HG02885 (cell line): ENCODE measurements at regions not wholly inside any gene's neighbourhood (a gene's known extent, or its start where the extent isn't known, plus 50 kb on each side); places are given as distances from the start of the nearest gene placed in this dataset.

Source experiments
- ATAC-seq: cut with Tn5 transposase; IDR thresholded peaks from one replicate; pipeline ENCODE4 v1.9.1; 2021; ENCODE audit warnings: mild to moderate bottlenecking; ENCODE audit not compliant: unreplicated experiment, poor library complexity

DNA sequence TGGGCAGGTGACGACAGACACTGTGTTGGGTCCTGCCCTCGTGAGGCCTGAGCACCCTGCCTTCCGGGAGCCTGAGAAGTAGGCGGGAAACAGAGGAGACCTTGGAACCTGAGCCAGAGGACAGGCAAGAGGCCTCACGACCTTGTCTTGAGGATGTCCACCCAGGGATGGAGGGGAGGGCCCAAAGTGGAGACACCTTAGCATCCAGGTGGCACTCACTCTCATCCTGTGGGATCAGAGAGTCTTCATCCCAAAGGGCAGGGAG is 347.2 kb downstream of the NPHP4 start:
- ATAC-seq: no peak

DNA sequence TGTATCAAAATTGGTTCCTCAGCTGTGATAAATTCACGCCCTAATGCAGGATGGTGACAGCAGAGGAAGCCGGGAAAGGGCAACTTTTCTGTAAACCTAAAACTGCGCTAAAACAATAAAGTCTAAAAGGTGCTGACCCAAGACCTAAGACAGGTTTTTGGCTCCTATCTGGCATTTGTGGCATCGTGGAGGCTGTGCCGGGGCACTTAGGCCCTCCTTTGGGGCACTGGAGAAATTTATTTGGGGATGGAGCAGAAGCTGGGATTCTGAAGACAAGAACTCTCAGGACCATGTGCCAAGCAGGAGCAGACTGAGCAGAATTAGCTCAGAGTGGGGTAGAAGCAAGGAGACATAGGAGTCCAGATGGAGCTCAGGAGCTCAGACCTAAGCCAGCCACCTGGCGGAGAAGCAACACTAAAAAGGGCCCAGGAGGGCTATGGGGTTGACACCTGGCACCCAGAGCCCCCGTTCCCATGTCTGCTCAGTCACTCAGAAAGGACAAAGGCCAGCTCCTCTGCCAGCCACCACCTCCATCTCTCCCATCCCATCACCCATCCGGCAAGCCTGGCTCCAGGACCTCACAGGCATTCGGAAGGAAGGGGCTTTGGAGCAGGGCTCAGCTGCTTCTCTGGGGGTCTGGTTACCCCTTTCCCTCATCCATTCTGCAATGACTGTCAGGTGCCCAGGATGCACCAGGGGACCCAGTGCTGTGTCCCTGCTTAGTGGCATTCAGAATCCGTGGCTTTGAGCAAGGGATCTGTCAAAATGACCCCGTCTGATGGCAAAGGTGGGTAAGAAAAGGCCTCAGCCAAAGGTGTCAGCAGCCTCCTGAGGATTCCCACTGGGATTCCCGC is 347.7 kb downstream of the NPHP4 start:
- ATAC-seq: no peak

DNA sequence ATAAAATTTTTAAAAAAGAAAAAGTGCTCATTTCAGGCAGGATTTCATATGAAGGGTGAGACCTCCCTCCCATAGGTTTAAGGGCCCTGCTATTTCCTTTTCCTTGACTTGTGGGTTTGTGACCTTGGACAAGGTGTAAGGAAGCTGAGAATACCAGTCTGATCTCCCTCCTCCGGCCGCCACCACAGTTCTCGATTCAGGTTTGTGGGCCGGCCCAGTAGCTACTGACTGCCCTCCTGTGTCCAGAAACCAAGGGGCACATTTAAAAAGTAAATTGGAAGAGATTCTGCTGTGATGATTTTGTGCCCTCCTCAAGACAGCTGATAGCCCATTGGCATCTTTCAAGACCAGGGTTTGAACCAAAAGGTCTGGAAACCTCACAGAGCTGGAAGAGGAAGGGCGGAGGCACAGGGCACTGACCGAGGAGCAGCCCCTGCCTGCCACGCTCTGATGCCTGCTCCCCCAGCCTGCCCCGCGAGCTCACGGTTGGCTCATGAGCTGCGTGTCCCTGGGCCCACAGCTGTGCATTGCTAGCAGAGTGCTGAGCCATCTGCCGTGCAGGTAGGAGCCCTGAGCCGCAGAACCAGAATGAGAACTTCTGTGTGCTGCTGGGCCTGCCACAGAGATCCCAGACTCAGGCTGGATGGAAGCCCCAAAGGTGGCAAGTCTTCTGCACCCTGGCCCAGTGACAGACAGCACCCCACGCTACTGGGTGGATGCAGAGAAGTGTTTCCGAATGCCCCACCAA is 348.7 kb downstream of the NPHP4 start:
- ATAC-seq: no peak

DNA sequence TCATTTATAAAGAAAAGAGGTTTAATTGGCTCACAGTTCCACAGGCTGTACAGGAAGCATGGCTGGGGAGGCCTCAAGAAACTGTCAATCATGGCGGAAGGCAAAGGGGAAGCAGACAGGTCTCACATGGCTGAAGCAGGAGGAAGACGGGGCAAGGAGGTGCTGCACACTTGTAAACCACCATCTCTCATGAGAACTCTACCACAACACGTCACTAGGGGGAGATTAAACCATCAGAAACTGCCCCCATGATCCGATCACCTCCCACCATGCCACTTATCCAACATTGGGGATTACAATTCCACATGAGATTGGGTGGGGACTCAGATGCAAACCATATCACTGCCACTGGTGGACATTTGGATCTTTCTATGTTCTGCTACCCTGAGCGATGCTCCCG is 351.4 kb downstream of the NPHP4 start:
- ATAC-seq: no peak

DNA sequence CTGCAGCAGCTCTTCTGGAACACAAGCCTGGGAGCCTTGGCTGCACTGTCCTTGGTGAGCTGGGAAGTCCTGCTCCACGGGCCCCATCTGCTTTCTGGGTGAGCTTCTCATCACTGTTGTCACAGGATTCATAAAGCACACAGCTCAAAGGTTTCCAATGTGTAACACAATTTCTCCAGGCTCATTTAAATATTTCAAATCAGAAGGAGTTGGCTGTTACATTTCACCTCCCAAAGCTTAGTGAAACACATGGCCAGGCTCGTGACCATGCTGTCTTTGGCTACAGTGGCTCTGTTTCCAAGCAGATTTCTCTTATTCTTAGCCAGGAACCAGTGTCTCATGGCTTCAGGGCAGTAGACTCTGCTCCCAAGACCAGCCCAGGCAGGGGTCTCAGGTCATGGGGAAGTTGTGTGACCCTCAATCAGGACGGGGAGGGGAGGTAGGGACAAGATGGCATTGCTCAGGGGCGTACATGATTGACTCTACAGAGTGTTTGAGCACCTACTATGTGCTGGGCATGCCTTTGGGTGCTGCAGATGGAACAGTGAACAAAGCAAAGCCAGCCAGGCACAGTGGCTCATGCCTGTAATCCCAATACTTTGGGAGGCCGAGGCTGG is 353.0 kb downstream of the NPHP4 start:
- ATAC-seq: no peak

DNA sequence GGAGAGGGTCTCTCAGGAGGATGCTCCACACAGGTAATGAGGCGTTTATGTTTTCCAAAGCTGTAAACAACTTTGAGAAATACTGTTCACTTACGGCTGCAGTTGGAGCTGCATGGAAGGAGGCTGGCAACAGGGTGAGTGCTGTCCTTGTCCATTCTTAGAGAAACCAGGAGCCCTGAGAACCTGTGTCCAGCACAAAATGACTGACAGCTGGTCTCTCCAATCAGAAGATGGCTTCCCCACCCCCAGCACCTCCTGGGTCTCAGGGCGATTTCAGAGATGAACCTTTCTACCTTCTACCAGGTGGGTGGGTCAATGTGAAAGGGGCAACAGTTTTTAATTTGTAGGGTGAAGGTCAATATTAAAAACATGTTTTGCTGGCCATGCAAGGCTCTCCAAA is 353.6 kb downstream of the NPHP4 start:
- ATAC-seq: no peak

DNA sequence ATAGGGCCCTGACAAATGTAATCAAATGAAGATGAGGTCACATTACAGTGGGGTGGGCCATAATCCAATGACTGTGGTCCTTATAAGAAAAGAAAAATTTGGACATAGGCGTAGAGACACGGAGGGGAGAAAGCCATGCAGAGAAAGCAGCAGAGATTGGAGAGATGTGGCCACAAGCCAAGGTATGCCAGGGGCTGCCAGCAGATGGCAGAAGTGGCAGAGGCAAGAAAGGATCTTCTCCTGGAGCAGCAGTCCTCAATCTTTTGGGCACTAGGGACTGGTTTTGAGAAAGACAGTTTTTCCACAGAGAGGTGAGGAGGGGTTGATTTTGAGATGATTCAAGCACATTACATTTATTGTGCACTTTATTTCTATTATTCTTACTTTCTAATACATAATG is 355.1 kb downstream of the NPHP4 start:
- ATAC-seq: no peak

DNA sequence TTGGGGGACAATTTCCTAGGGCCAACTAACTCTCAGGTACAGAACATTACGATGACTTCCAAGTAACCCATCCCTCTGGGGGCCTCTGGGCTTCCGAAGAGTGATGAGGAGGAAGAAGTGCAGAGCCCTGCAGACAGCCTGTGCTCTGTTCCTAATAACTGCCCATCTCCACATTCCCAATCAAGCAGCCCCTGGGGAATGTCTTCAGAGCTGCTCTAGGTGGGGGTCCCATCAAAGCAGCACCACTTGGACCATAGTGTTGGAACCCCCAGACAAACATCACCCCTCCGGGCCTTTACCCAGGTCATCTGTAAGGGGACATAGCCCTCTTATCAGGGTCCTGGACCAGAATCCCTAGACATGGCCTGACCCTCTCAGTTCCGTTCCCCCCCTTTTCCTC is 357.3 kb downstream of the NPHP4 start:
- ATAC-seq: no peak

DNA sequence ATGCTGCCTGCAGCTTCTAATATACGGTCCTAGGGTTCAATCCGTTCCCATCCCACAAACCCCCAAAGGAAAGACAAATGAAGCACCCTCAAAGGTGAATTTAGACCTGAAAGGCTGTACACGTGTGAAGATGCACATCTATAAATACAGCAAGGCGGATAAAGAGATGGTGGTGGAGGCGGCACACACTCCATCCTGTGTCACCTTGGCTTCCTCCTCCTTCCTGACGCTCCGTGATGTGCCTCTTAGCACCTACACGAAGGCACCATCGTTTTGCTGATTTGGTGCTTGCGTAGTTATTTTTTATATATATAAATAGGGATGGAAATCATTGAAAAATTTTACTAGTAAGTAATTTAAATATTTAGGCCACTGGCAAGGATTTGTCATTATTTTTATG is 359.4 kb downstream of the NPHP4 start:
- ATAC-seq: no peak

DNA sequence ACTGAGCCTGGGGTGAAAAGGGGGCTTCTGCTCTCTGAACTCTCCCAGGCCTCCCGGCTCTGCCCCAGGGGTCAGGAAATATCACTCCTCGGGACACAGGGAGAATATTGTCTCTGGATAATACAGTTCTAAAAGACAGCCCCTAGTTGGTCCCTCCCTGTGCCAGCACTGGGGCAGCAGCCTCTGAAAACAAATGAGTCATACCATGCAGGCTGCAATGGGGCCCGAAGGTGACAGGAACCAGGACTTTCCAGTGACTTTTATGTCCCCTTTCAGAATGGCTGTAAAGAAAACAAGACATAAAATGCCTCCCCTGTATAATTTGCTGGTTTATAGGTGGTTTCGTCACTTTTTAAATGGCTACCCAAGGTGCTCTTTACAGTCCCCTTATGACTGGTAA is 360.0 kb downstream of the NPHP4 start:
- ATAC-seq: no peak

DNA sequence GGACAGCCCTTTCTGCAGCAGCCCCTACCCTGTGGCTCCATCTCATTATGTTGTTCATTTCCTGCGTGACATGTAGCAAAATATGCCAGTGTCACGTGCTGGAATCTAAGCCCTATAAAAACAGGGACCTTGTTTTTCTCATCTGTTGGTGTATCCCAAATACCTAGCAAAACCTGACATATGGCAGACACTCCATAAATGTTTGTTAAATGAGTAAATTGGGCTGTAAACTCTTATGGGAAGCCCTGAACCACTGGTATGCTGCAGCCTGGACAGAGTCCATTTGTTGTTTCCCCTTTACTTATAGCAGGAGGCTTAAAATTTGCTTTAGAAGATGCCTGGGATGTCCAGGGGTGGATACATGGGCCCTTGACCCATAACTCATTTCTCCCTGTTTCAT is 363.8 kb downstream of the NPHP4 start:
- no peak for ATAC-seq

DNA sequence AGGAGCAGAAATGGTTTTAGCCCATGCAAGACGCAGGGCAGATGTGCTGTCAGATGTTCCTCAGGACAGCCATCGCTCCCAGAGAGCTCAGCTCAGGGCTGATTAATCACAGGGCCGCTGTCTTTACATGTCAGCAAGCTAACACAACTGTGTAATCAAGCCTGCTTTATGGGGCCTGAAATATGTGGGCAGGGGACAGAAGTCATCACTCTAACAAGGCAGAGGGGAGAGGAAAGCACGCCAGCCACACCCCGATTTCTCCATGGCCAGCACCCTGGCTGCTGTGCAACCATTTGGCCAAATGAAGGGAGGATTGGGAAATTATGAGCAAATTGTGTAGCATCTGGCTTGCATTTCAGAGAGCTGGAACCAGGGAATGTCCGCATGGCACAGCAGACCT is 368.8 kb downstream of the NPHP4 start:
- no peak for ATAC-seq

DNA sequence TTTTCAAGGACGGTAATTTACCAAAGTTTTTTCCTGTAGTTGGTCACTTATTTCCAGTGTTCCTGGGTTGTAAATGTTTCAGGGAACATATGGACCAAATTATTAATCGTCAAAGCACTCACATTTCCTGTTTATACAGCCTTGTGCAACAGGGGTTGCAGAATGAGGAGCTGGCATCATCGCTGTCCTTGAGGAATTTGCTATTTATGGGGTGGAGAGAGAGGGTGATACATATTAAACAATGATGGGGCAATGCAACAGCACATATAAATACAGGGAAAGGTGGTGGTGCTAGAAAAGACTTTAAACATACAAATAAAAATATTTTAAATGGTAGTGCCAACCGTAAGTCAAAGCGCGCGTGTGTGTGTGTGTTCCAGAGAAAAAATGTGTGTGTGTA is 369.8 kb downstream of the NPHP4 start:
- no peak for ATAC-seq

DNA sequence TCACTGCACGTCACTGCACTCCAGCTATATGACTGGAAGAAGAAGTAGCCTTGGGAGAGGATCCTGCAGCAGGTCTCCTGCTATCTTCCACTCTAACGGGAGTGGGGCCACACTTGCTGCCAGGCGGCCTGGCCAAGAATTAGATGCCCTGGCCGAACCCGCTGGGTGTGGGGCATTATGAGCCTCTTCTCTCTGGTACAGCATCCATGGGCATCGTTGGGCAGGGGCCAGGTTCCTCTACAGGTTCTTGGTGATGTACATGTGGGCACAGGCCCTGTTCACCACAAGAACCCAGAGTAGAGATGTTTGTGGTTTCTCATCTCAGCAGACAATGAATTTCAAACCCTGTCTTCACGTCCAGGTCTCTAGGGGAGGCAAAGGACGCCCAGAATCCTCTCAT is 370.5 kb downstream of the NPHP4 start:
- no peak for ATAC-seq

DNA sequence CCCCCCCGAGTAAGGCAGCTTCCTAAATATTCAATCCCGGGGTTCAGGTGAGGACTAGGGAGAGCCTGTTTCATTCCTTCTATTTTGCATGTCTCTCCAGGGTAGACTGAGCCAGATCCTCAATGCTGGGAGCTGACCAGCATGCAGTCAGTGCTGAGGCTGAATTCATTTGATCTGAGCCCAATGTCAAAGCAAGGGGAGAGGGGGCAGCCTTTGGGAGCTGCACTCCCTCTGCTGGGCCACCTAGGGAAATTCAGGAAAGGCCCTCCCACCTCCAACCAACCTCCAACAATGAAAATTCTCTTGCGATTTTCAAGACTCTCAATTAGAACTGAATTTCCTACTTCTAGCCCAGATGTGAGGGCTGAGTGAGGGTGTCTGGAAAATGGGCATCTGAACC is 371.2 kb downstream of the NPHP4 start:
- ATAC-seq: no peak

DNA sequence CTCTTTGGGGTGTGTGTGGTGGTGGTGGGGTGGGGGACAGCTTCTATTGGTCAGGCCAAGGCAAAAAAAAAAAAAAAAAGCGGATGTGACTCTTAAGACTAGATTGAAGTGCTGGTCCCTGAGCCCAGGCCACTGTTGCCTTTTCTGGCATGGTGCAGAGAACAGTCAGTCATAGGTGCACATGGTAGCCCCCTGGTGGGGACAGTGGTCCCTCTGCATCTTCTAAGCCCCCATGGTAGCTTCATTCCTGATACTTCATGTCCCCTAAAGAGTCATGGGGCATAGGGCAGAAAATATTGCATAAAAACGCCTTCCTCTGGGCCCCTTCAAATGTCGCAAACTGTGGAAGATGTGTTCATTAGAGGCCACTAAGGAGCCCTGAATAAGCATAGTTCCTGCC is 371.8 kb downstream of the NPHP4 start:
- ATAC-seq: no peak

DNA sequence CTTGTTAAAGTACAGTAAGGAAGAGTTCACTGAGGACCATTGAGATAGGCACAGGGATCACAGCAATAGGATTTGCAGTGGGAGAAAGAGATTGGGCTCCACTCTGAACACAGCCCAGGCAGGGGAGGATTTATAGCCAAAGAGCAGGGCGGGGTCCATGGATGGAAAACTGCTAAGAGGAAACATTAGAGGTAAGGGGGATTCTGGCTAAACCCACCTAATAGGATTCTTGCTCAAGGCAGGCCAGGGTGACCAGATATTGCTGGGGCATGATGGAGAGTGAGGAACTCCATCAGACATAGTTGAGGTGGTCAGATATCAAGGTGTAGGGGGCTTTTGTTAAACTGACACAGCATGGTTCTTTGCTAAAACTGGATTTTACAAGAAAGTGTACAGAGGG is 372.8 kb downstream of the NPHP4 start:
- no peak for ATAC-seq

DNA sequence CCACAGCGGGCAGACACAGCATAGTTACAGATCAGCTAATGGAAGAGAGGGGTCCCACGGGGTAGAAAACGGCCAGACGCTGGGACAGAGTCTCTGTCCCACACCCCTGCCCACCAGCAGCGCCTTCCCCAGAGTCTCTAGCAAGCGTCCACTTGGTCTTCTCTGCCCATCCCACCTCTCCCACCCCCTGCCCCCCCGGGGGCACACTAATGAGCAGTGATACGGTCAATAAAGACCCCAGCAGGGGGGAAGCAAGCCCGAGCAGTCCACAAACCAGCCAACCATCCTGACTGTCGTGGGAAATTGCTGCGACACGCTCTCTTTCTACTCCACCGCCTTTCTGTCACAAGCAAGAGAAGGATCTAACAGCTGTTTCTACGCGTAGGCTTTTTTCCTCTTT is 374.7 kb downstream of the NPHP4 start:
- ATAC-seq: no peak

DNA sequence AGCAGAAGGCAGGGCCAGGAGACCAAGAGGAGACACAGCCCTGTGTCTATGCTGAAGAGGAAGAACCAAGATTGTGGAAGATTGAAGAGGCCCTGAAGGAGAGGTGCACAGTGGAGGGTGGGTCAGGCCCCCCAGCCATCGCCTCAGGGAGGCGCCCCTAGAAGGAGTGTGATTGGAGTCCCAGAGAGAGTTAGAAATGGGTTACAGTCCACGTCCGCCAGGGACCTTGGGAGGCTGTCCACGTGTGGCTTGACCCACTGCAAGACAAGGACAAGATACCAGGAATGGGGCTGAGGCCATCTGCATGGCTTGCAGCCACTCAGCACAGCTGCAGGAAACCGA is 375.1 kb downstream of the NPHP4 start:
- ATAC-seq: no peak

DNA sequence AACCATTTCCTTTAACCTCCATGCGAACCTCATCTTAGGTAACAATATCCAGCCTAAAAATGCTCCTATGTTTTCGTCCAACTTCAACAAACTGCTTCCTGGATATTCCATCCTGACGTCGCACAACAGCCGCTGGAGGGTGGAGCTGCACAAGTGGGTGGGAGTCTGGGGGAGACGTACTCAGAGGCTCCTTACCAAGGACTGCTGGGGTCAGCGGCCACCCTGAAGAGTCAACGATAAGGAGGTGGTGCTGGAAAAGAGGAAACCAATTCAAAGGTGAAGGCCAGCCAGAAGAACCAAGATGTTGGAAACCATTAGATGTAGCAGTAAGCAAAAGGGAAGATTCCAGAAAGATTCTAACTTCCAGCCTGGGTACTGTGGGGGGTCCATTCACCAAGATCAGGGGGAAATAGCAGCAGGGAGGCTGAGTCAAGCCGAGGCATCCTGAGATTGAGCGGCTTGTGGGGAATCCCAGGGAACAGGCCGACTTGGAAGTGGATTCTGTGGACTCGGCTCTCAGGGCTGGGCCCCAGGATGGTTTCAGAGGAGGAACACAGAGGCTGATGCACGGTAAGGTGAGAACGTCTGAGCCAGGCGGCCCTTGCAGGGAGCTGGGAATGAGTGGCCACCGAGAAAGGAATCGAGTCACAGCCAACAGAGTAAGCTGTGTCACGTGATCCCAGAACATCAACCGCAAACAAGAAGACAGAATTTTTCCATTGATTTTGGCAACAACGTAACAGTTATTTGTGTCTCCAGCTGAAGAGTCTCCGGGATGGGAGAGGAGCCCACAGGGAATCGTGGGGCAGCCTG is 375.7 kb downstream of the NPHP4 start:
- ATAC-seq: no peak

DNA sequence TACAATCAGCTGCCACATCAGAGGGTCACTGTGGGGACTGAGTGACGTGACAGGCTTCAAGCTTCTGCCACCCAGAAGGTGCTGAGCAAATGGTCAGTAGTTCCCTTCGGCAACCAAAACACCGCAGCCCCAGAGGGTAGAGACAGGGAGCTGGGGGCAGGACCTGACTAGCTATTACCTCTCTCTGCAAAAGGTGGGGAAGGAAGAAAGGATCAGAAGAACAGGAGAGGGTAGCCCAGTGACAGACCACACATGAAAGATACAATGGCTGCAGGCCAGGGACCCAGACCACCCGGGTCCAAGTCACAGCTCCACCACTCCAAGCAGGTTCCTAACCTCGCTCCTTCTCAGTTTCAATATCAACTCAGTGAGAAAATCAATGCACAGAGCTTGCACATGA is 377.1 kb downstream of the NPHP4 start:
- ATAC-seq: no peak
